ENCODE measurements at regions not wholly inside any gene's neighbourhood (a gene's known extent, or its start where the extent isn't known, plus 50 kb on each side); places are given as distances from the start of the nearest gene placed in this dataset.

GRCh38 chr12:124674937-124675336, 107.5 kb upstream of the NCOR2 start:
- Histone ChIP-seq H3K27ac (ENCODE audit: insufficient read depth, low read length) (no peak overlapping the region), H2AFZ (replicated peaks; ENCODE audit: low read length, poor library complexity) (no peak overlapping the region), H2BK15ac (ENCODE audit: low read depth, low read length) (peak overlapping the region; percentile 33; the same call in 1 of the 3 replicates), H3K27me3 (ENCODE audit: control insufficient read depth, insufficient read depth, low read length) (no peaks in the 10 kb centered on the region), H4K5ac (ENCODE audit: low read depth, low read length) (peak overlapping the region; percentile 28; the same call in 1 of the 2 replicates), H4K20me1 (ENCODE audit: insufficient read depth, low read length) (no peaks in the 10 kb centered on the region), H2BK20ac (ENCODE audit: low read depth, low read length) (peak overlapping the region; percentile 78; the same call in 1 of the 2 replicates), H3K56ac (ENCODE audit: extremely low read depth, insufficient read depth, low read length) (no peak overlapping the region), H2AK5ac (ENCODE audit: low read depth, low read length) (peak overlapping the region; percentile 74; the same call in 1 of the 2 replicates), H4K91ac (ENCODE audit: insufficient read depth, low read depth, low read length) (peak overlapping the region; percentile 76), H3K4me2 (ENCODE audit: low read depth, low read length) (no peak overlapping the region), H2BK120ac (ENCODE audit: low read depth, low read length) (peak overlapping the region; percentile 86), H2AK9ac (replicated peaks; ENCODE audit: low read depth, low read length, poor library complexity) (no peak overlapping the region), H2BK5ac (ENCODE audit: low read depth, low read length, poor library complexity, severe bottlenecking) (no peak overlapping the region), H3K9me3 (ENCODE audit: control insufficient read depth, insufficient read depth, low read length) (peaks cover 5% of the 10 kb centered on the region), H3K36me3 (ENCODE audit: control insufficient read depth, insufficient read depth, low read length) (no peaks in the 10 kb centered on the region), H3K18ac (ENCODE audit: low read depth, low read length) (peak overlapping the region; percentile 24; the same call in 1 of the 2 replicates), H3K14ac (replicated peaks; ENCODE audit: low read depth, low read length) (peak overlapping the region; percentile 31; the same call in 1 of the 2 replicates), H3K9ac (ENCODE audit: low read depth, low read length) (no peak overlapping the region), H3K23ac (ENCODE audit: low read depth, low read length) (no peak overlapping the region), H3K4ac (ENCODE audit: low read depth, low read length) (peak overlapping the region; percentile 79), H3K79me1 (ENCODE audit: low read depth in 1 of 2, low read length in 2 of 2) (peaks cover 0 to 4% of the 10 kb centered on the region in 2 experiments; a peak in 1 of 4 replicates), H3K9me1 (ENCODE audit: insufficient read depth, low read length) (peaks cover 6% of the 10 kb centered on the region), H3K4me1 (ENCODE audit: control insufficient read depth, insufficient read depth, low read length) (peaks cover 19% of the 10 kb centered on the region), H3K4me3 (ENCODE audit: insufficient read depth, low read depth, low read length) (no peak overlapping the region), H4K8ac (ENCODE audit: low read depth in 2 of 2, low read length in 2 of 2) (no peak overlapping the region; a peak in 1 of 4 replicates)
- dilution Hi-C loops (cut with HindIII; ENCODE audit: low sequenced_read_pairs, unreplicated experiment) (no loop called here), intact Hi-C loops (cut with micrococcal nuclease) (no loop called here), in situ Hi-C loops (cut with MboI; ENCODE audit: low sequenced_read_pairs) (no loop called here)
- ChIA-PET CTCF (no interaction called here), POLR2A (ENCODE audit: unreplicated experiment) (no interaction called here)
- no peak for DNase-seq
- no CpG with 5 or more reads among the region's 1 CpG for WGBS, 2 experiments (ENCODE audit: extremely low coverage in 2 of 2, insufficient read length in 1 of 2)
- no peak for ATAC-seq (ENCODE audit: low read depth)
- TF ChIP-seq USF2 (IDR thresholded peaks at IDR 0.05; ENCODE audit: low read depth, low read length) (no peak), CEBPB (IDR thresholded peaks at IDR 0.05; ENCODE audit: low read depth, low read length) (no peak)
- no TSS peak for BruUV-seq (replicated peaks)

Data from IMR-90 (cell line).